ENCODE measurements at regions not wholly inside any gene's neighbourhood (a gene's known extent, or its start where the extent isn't known, plus 50 kb on each side); places are given as distances from the start of the nearest gene placed in this dataset.

GRCh38 chr1:147852706-147853225 is 49.8 kb upstream of the GJA8 start:
- no peak for TF ChIP-seq POLR2A (IDR thresholded peaks at IDR 0.05; ENCODE audit: low read length)
- no peak for TF ChIP-seq GATA1 (IDR thresholded peaks at IDR 0.05; ENCODE audit: low read depth, low read length)
